BE2C (cell line): ENCODE measurements at regions not wholly inside any gene's neighbourhood (a gene's known extent, or its start where the extent isn't known, plus 50 kb on each side); places are given as distances from the start of the nearest gene placed in this dataset.
"Not testable (repeated sequence)": the region's sequence is repeated elsewhere in the genome, so short reads cannot be mapped to it uniquely, and the experiment has no call there.

ENCODE experiments used
- DNase-seq: peaks from one replicate; pipeline ENCODE4 v3.0.0-alpha.2; 2020
- H3K27me3 ChIP-seq: fragments of 250-450 bp; sonication (Bioruptor Pico); 2 replicates; pipeline ENCODE4 v1.5.1; 2020; ENCODE audit warnings: mild to moderate bottlenecking
- H3K36me3 ChIP-seq: fragments of 250-450 bp; sonication (Bioruptor Pico); 2 replicates; pipeline ENCODE4 v1.5.1; 2020; ENCODE audit warnings: mild to moderate bottlenecking
- H3K4me1 ChIP-seq: fragments of 250-450 bp; sonication (Bioruptor Pico); 2 replicates; pipeline ENCODE4 v1.5.1; 2020
- H3K4me3 ChIP-seq: 2 replicates; pipeline ENCODE4 v1.5.1; 2011; ENCODE audit warnings: low read depth, low read length
- H3K9me3 ChIP-seq: fragments of 250-450 bp; sonication (Bioruptor Pico); 2 replicates; pipeline ENCODE4 v1.5.1; 2020
- CTCF ChIP-seq: IDR thresholded peaks from 2 replicates; pipeline ENCODE4 v1.5.1; 2012; ENCODE audit warnings: mild to moderate bottlenecking, low read depth, low read length

GRCh38 chr17:52442350-52442749 is 283.8 kb upstream of the CA10 start:
- TF ChIP-seq CTCF, result no peak
- H3K36me3 ChIP-seq, result no peaks in the 10 kb centered on the region
- no peak overlapping the region for H3K4me3 ChIP-seq
- no peaks in the 10 kb centered on the region for H3K9me3 ChIP-seq
- no peaks in the 10 kb centered on the region for H3K4me1 ChIP-seq
- DNase-seq, result no peak
- no peaks in the 10 kb centered on the region for H3K27me3 ChIP-seq

GRCh38 chr17:52420555-52421078 is 262.1 kb upstream of the CA10 start:
- H3K9me3 ChIP-seq, result no peaks in the 10 kb centered on the region
- H3K4me1 ChIP-seq, result peaks cover 8% of the 10 kb centered on the region
- no peaks in the 10 kb centered on the region for H3K27me3 ChIP-seq
- no peaks in the 10 kb centered on the region for H3K36me3 ChIP-seq
- TF ChIP-seq CTCF, result no peak
- no peak overlapping the region for H3K4me3 ChIP-seq
- DNase-seq, result no peak

GRCh38 chr17:52419229-52419641 is 260.7 kb upstream of the CA10 start:
- H3K4me3 ChIP-seq, result no peak overlapping the region
- H3K9me3 ChIP-seq, result no peaks in the 10 kb centered on the region
- no peaks in the 10 kb centered on the region for H3K27me3 ChIP-seq
- no peak for TF ChIP-seq CTCF
- no peaks in the 10 kb centered on the region for H3K36me3 ChIP-seq
- peaks cover 8% of the 10 kb centered on the region for H3K4me1 ChIP-seq
- peak; percentile 12 for DNase-seq

- H3K36me3 ChIP-seq, result no peaks in the 10 kb centered on the region
- no peaks in the 10 kb centered on the region for H3K9me3 ChIP-seq
- TF ChIP-seq CTCF, result no peak
- no peaks in the 10 kb centered on the region for H3K4me1 ChIP-seq
- no peak for DNase-seq
- no peak overlapping the region for H3K4me3 ChIP-seq
- H3K27me3 ChIP-seq, result no peaks in the 10 kb centered on the region
Measured at GRCh38 chr17:52410781-52411180, 252.3 kb upstream of the CA10 start.

- not testable (repeated sequence) for H3K9me3 ChIP-seq, H3K4me1 ChIP-seq, DNase-seq, H3K36me3 ChIP-seq, H3K27me3 ChIP-seq, H3K4me3 ChIP-seq
Measured at GRCh38 chr17:52409222-52409621, 250.7 kb upstream of the CA10 start.

GRCh38 chr17:52395308-52395707 is 236.8 kb upstream of the CA10 start:
- TF ChIP-seq CTCF, result no peak
- no peaks in the 10 kb centered on the region; the same call in 1 of the 2 replicates for H3K4me1 ChIP-seq
- no peaks in the 10 kb centered on the region for H3K9me3 ChIP-seq
- no peaks in the 10 kb centered on the region for H3K36me3 ChIP-seq
- peak; percentile 21 for DNase-seq
- H3K4me3 ChIP-seq, result no peak overlapping the region
- no peaks in the 10 kb centered on the region for H3K27me3 ChIP-seq

- Histone ChIP-seq H3K27me3 (no peaks in the 10 kb centered on the region), H3K9me3 (no peaks in the 10 kb centered on the region), H3K4me1 (no peaks in the 10 kb centered on the region; the same call in 1 of the 2 replicates), H3K36me3 (no peaks in the 10 kb centered on the region), H3K4me3 (no peak overlapping the region)
- TF ChIP-seq CTCF, result no peak
- no peak for DNase-seq
Measured at GRCh38 chr17:52390422-52390821, 231.9 kb upstream of the CA10 start.
